GM13977 (cell line): ENCODE measurements at regions not wholly inside any gene's neighbourhood (a gene's known extent, or its start where the extent isn't known, plus 50 kb on each side); places are given as distances from the start of the nearest gene placed in this dataset.

Experiments
- DNase-seq: peaks from one replicate; pipeline ENCODE4 v3.0.0; 2012; ENCODE audit warnings: low spot score
- CTCF ChIP-seq: IDR thresholded peaks from 2 replicates; pipeline ENCODE4 v1.5.1; 2012; ENCODE audit warnings: mild to moderate bottlenecking, control low read depth; ENCODE audit not compliant: insufficient read depth; ENCODE audit errors: extremely low read depth, missing control alignments
- in situ Hi-C: fragments of 300-500 bp; cut with MboI; formaldehyde crosslinking; loops from one replicate; pipeline ENCODE4 v1.12.0; 2022; ENCODE audit warnings: low sequenced_read_pairs, low pct_unique_long_range_greater_than_20kb, mixed read lengths, inconsistent platforms; ENCODE audit not compliant: unreplicated experiment

GRCh38 chr4:126458993-126459392 is 1144.2 kb downstream of the FAT4 start:
- DNase-seq: no peak
- TF ChIP-seq CTCF: no peak
- in situ Hi-C loops: no loop called here

GRCh38 chr4:126465341-126465740 is 1150.6 kb downstream of the FAT4 start:
- TF ChIP-seq CTCF: no peak
- in situ Hi-C loops: no loop called here
- DNase-seq: no peak

GRCh38 chr4:126466848-126467247 is 1152.1 kb downstream of the FAT4 start:
- in situ Hi-C loops: no loop called here
- TF ChIP-seq CTCF: no peak
- DNase-seq: no peak

GRCh38 chr4:126468144-126468543 is 1153.4 kb downstream of the FAT4 start:
- in situ Hi-C loops: no loop called here
- TF ChIP-seq CTCF: no peak
- no peak for DNase-seq

- in situ Hi-C loops: no loop called here
- TF ChIP-seq CTCF: no peak
- no peak for DNase-seq
Observed at GRCh38 chr4:126470862-126471261, 1156.1 kb downstream of the FAT4 start.

- in situ Hi-C loops: no loop called here
- no peak for TF ChIP-seq CTCF
- no peak for DNase-seq
Observed at GRCh38 chr4:126475730-126476129, 1157.0 kb upstream of the INTU start.

GRCh38 chr4:126479709-126480108 is 1153.0 kb upstream of the INTU start:
- in situ Hi-C loops: no loop called here
- DNase-seq: no peak
- TF ChIP-seq CTCF: no peak
